ENCODE measurements at regions not wholly inside any gene's neighbourhood (a gene's known extent, or its start where the extent isn't known, plus 50 kb on each side); places are given as distances from the start of the nearest gene placed in this dataset.

DNA sequence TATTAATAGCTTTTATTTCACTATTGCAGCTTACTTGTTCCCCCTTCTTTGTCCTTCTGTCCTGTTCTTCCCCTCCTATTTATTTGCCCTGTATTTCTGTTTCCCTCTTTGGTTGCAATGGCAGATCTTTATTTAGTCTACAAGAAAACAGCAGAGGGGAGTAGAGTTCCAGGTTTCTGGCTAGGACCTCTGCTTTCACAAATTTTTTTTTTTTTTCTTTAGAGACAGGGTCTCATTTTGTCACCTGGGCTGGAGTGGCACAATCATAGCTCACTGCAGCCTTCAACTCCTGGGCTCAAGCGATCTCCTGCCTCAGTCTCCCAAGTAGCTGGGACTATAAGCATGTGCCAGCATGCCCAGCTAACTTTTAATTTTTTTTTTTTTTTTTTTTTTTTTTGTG is 188.1 kb upstream of the SPRED2 start:
- no peaks in the 10 kb centered on the region for H3K9me3 ChIP-seq (ENCODE audit: low read depth)
- no peak overlapping the region for H3K4me3 ChIP-seq
- no peaks in the 10 kb centered on the region for H3K36me3 ChIP-seq (replicated peaks; ENCODE audit: insufficient read depth, low read depth)
- H3K9me2 ChIP-seq (replicated peaks; ENCODE audit: insufficient read depth), result no peaks in the 10 kb centered on the region
- H3K27ac ChIP-seq, result no peak overlapping the region
- H3K4me1 ChIP-seq (ENCODE audit: insufficient read depth), result peaks cover 3% of the 10 kb centered on the region
- 78% methylated on average over 1 of the region's 1 CpG for WGBS (ENCODE audit: low lambda C conversion rate, missing lambda C conversion rate)
- no peak overlapping the region for H2AFZ ChIP-seq
- H4K20me1 ChIP-seq (ENCODE audit: insufficient read depth, poor library complexity, severe bottlenecking), result no peaks in the 10 kb centered on the region
- TF ChIP-seq, protein P1, sequence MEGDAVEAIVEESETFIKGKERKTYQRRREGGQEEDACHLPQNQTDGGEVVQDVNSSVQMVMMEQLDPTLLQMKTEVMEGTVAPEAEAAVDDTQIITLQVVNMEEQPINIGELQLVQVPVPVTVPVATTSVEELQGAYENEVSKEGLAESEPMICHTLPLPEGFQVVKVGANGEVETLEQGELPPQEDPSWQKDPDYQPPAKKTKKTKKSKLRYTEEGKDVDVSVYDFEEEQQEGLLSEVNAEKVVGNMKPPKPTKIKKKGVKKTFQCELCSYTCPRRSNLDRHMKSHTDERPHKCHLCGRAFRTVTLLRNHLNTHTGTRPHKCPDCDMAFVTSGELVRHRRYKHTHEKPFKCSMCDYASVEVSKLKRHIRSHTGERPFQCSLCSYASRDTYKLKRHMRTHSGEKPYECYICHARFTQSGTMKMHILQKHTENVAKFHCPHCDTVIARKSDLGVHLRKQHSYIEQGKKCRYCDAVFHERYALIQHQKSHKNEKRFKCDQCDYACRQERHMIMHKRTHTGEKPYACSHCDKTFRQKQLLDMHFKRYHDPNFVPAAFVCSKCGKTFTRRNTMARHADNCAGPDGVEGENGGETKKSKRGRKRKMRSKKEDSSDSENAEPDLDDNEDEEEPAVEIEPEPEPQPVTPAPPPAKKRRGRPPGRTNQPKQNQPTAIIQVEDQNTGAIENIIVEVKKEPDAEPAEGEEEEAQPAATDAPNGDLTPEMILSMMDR (IDR thresholded peaks at IDR 0.05; ENCODE audit: poor library complexity), result peak; percentile 48
- TF ChIP-seq EZH2phosphoT487 (IDR thresholded peaks at IDR 0.05; ENCODE audit: low read depth, severe bottlenecking, unreplicated experiment) (no peak), EZH2 (IDR thresholded peaks at IDR 0.05; ENCODE audit: borderline replicate concordance) (no peak)
- no peaks in the 10 kb centered on the region for H3K79me2 ChIP-seq
- DNase-seq (ENCODE audit: low spot score), result no peak
- no peaks in the 10 kb centered on the region for H3K27me3 ChIP-seq
- H3K4me2 ChIP-seq, result no peak overlapping the region

DNA sequence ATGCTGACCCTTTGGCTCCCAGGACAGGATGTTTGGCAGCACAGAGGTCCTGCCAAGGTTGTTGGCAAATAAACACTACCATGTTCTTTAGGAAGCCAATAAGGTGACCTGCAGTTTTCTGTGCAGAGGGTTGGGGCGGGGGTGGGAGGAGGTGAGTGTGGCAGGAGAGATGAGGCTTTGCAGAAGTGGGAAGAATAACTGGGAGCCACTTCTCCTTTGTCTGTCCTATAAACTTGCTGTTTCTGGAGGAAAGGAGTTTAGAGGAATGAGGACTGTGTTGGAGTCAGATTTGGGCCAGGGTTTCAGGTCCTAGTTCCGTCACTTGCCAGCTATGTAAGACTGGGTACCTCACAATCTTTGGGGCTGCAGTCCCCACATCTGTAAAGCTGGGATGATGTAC is 187.6 kb upstream of the SPRED2 start:
- H3K36me3 ChIP-seq (replicated peaks; ENCODE audit: insufficient read depth, low read depth), result no peaks in the 10 kb centered on the region
- no peak for TF ChIP-seq EZH2 (IDR thresholded peaks at IDR 0.05; ENCODE audit: borderline replicate concordance)
- TF ChIP-seq, protein P1 (IDR thresholded peaks at IDR 0.05; ENCODE audit: poor library complexity), result no peak
- TF ChIP-seq EZH2phosphoT487 (IDR thresholded peaks at IDR 0.05; ENCODE audit: low read depth, severe bottlenecking, unreplicated experiment), result no peak
- DNase-seq (ENCODE audit: low spot score), result no peak
- H3K4me1 ChIP-seq (ENCODE audit: insufficient read depth), result peaks cover 3% of the 10 kb centered on the region
- no peaks in the 10 kb centered on the region for H3K9me2 ChIP-seq (replicated peaks; ENCODE audit: insufficient read depth)
- WGBS (ENCODE audit: low lambda C conversion rate, missing lambda C conversion rate), result 80% methylated on average over 2 of the region's 2 CpGs
- no peak overlapping the region for H2AFZ ChIP-seq
- no peaks in the 10 kb centered on the region for H4K20me1 ChIP-seq (ENCODE audit: insufficient read depth, poor library complexity, severe bottlenecking)
- H3K4me2 ChIP-seq, result no peak overlapping the region
- no peak overlapping the region for H3K4me3 ChIP-seq
- no peaks in the 10 kb centered on the region for H3K27me3 ChIP-seq
- no peaks in the 10 kb centered on the region for H3K79me2 ChIP-seq
- no peak overlapping the region for H3K27ac ChIP-seq
- H3K9me3 ChIP-seq (ENCODE audit: low read depth), result no peaks in the 10 kb centered on the region

DNA sequence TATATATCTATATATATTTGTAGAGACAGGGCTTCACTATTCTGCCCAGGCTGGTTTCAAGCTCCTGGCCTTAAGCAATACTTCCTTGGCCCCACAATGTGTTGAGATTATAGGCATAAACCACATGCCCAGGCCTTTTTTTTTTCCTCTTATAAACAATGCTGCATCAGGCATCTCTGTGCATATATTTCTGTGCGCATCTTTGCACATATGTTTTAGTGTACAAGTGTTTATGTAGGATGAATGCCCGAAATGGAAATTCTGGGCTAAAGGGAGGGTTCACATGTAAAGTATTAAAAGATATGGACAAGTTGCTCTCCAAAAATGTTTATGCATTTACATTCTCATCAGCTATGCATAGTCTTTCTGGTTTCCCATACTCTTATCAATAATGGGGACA is 183.2 kb upstream of the SPRED2 start:
- no peak overlapping the region for H2AFZ ChIP-seq
- 67% methylated on average over 2 of the region's 2 CpGs for WGBS (ENCODE audit: low lambda C conversion rate, missing lambda C conversion rate)
- H3K9me2 ChIP-seq (replicated peaks; ENCODE audit: insufficient read depth), result no peaks in the 10 kb centered on the region
- H3K79me2 ChIP-seq, result no peaks in the 10 kb centered on the region
- no peaks in the 10 kb centered on the region for H4K20me1 ChIP-seq (ENCODE audit: insufficient read depth, poor library complexity, severe bottlenecking)
- no peak overlapping the region for H3K27ac ChIP-seq
- no peak for DNase-seq (ENCODE audit: low spot score)
- H3K36me3 ChIP-seq (replicated peaks; ENCODE audit: insufficient read depth, low read depth), result no peaks in the 10 kb centered on the region
- H3K4me2 ChIP-seq, result no peak overlapping the region
- H3K4me1 ChIP-seq (ENCODE audit: insufficient read depth), result peaks cover 3% of the 10 kb centered on the region
- H3K27me3 ChIP-seq, result no peaks in the 10 kb centered on the region
- H3K9me3 ChIP-seq (ENCODE audit: low read depth), result no peaks in the 10 kb centered on the region
- TF ChIP-seq EZH2phosphoT487 (IDR thresholded peaks at IDR 0.05; ENCODE audit: low read depth, severe bottlenecking, unreplicated experiment) (no peak), EZH2 (IDR thresholded peaks at IDR 0.05; ENCODE audit: borderline replicate concordance) (no peak)
- TF ChIP-seq, protein P1 (IDR thresholded peaks at IDR 0.05; ENCODE audit: poor library complexity), result no peak
- H3K4me3 ChIP-seq, result no peak overlapping the region
